H1 (cell line): ENCODE measurements at regions not wholly inside any gene's neighbourhood (a gene's known extent, or its start where the extent isn't known, plus 50 kb on each side); places are given as distances from the start of the nearest gene placed in this dataset.

Source experiments
- CTCF ChIA-PET: fragments of 300-600 bp; sonication (Branson Sonifier 250); formaldehyde crosslinking; loops from one replicate; lab custom pipeline; 2021; ENCODE audit not compliant: partially characterized antibody; lab: Charles Lee
- POLR2A ChIA-PET: fragments of 300-600 bp; sonication (Branson Sonifier 250); formaldehyde crosslinking; loops from one replicate; lab custom pipeline; 2021; ENCODE audit warnings: inconsistent platforms; ENCODE audit not compliant: partially characterized antibody; lab: Charles Lee
- DNase-seq, 2 experiments: peaks; one replicate each; pipeline versions ENCODE4 v3.0.0 to v3.0.0-alpha.2; 2010 to 2022; ENCODE audit warnings: low spot score in 2 of 2, low read depth in 1 of 2, mixed read lengths in 1 of 2
- FAIRE-seq: peaks from 2 replicates; lab custom pipeline; 2011; peaks lifted over from hg19 to GRCh38; lab: Jason Lieb, UNC
- H2AFZ ChIP-seq: 2 replicates; pipeline ENCODE4 v1.8.1; 2012; ENCODE audit warnings: low read length, inconsistent platforms
- H2AK5ac ChIP-seq: 2 replicates; pipeline ENCODE4 v1.6.1; 2013; ENCODE audit warnings: low read depth, low read length
- H2BK120ac ChIP-seq: replicated peaks from 2 replicates; pipeline ENCODE3; 2013; ENCODE audit warnings: low read depth, low read length, inconsistent platforms
- H2BK12ac ChIP-seq: 2 replicates; pipeline ENCODE4 v1.6.1; 2013; ENCODE audit warnings: low read depth, low read length
- H2BK15ac ChIP-seq: 2 replicates; pipeline ENCODE4 v1.6.1; 2013; ENCODE audit warnings: low read length
- H2BK20ac ChIP-seq: 2 replicates; pipeline ENCODE4 v1.6.1; 2013; ENCODE audit warnings: low read length
- H2BK5ac ChIP-seq: 2 replicates; pipeline ENCODE4 v1.6.1; 2013; ENCODE audit warnings: low read depth, low read length
- H3K14ac ChIP-seq: 2 replicates; pipeline ENCODE4 v1.6.1; 2013; ENCODE audit warnings: inconsistent platforms; ENCODE audit not compliant: insufficient read length
- H3K18ac ChIP-seq: 2 replicates; pipeline ENCODE4 v1.6.1; 2013; ENCODE audit warnings: low read length; ENCODE audit errors: extremely low read depth
- H3K23ac ChIP-seq: 2 replicates; pipeline ENCODE4 v1.6.1; 2013; ENCODE audit warnings: inconsistent platforms; ENCODE audit not compliant: insufficient read length
- H3K23me2 ChIP-seq: 2 replicates; pipeline ENCODE4 v1.6.1; 2013; ENCODE audit warnings: low read depth, low read length
- H3K27ac ChIP-seq: 2 replicates; pipeline ENCODE4 v1.6.1; 2011; ENCODE audit warnings: low read depth, low read length, inconsistent platforms
- H3K27me3 ChIP-seq, 4 experiments: replicated peaks in 1 of 4; 1 replicate in 1 of 4; 2 replicates in 3 of 4; pipeline versions ENCODE4 v1.6.1 to v1.8.1; 2011 to 2013; ENCODE audit warnings: low read length in 3 of 4, mild to moderate bottlenecking in 3 of 4, inconsistent platforms in 2 of 4, mixed read lengths in 2 of 4, moderate library complexity in 1 of 4; ENCODE audit not compliant: control insufficient read depth in 3 of 4, insufficient read depth in 3 of 4; ENCODE audit errors: extremely low read depth in 1 of 4
- H3K36me3 ChIP-seq, 4 experiments: 2 replicates each; pipeline versions ENCODE4 v1.6.1 to v1.8.1; 2011 to 2013; ENCODE audit warnings: mild to moderate bottlenecking in 4 of 4, low read length in 3 of 4, moderate library complexity in 2 of 4, control low read depth in 1 of 4, inconsistent platforms in 1 of 4; ENCODE audit not compliant: insufficient read depth in 4 of 4, control insufficient read depth in 2 of 4
- H3K4ac ChIP-seq: replicated peaks from 2 replicates; pipeline ENCODE3; 2013; ENCODE audit warnings: low read length, low read depth, mixed read lengths, inconsistent platforms; ENCODE audit not compliant: insufficient read length
- H3K4me1 ChIP-seq, 4 experiments: replicated peaks in 1 of 4; 1 replicate in 1 of 4; 2 replicates in 3 of 4; pipeline versions ENCODE4 v1.6.1 to v1.8.1; 2011 to 2013; ENCODE audit warnings: low read length in 3 of 4, inconsistent platforms in 2 of 4, mixed read lengths in 1 of 4; ENCODE audit not compliant: insufficient read depth in 4 of 4, control insufficient read depth in 3 of 4
- H3K4me2 ChIP-seq, 2 experiments: 2 replicates each; pipeline versions ENCODE4 v1.6.1 to v1.8.1; 2011 to 2013; ENCODE audit warnings: low read depth in 2 of 2, low read length in 2 of 2, control low read depth in 1 of 2, inconsistent platforms in 1 of 2, mild to moderate bottlenecking in 1 of 2; ENCODE audit not compliant: insufficient read depth in 1 of 2
- H3K4me3 ChIP-seq, 4 experiments: fragments of 200-600, 300-600 bp in 1 of 4; sonication (generic), shearing (Covaris generic), sonication (Bioruptor Twin) in 1 of 4; 2 replicates each; pipeline versions ENCODE4 v1.5.1 to v1.8.1; 2011 to 2016; ENCODE audit warnings: low read length in 4 of 4, low read depth in 3 of 4, control low read depth in 2 of 4, inconsistent platforms in 2 of 4, mild to moderate bottlenecking in 2 of 4, mixed read lengths in 1 of 4, moderate library complexity in 1 of 4; ENCODE audit not compliant: insufficient read depth in 2 of 4; ENCODE audit errors: extremely low read depth in 1 of 4
- H3K56ac ChIP-seq: replicated peaks from 2 replicates; pipeline ENCODE3; 2013; ENCODE audit warnings: low read depth, mild to moderate bottlenecking, mixed read lengths, low read length, inconsistent platforms; ENCODE audit not compliant: insufficient read length
- H3K79me1 ChIP-seq: 2 replicates; pipeline ENCODE4 v1.6.1; 2013; ENCODE audit warnings: low read depth, low read length, control low read depth
- H3K79me2 ChIP-seq, 2 experiments: 2 replicates each; pipeline versions ENCODE4 v1.6.1 to v1.8.1; 2012 to 2013; ENCODE audit warnings: low read length in 2 of 2, mild to moderate bottlenecking in 2 of 2, inconsistent platforms in 1 of 2; ENCODE audit not compliant: insufficient read depth in 2 of 2, control insufficient read depth in 1 of 2
- H3K9ac ChIP-seq, 4 experiments: replicated peaks in 1 of 4; 1 replicate in 1 of 4; 2 replicates in 3 of 4; pipeline versions ENCODE4 v1.6.1 to v1.8.1; 2011 to 2013; ENCODE audit warnings: low read depth in 3 of 4, low read length in 3 of 4, control low read depth in 2 of 4, mild to moderate bottlenecking in 2 of 4, moderate library complexity in 2 of 4, inconsistent platforms in 1 of 4; ENCODE audit errors: extremely low read depth in 1 of 4
- H3K9me3 ChIP-seq, 2 experiments: 2 replicates each; pipeline versions ENCODE4 v1.6.1 to v1.8.1; 2012 to 2013; ENCODE audit warnings: mild to moderate bottlenecking in 2 of 2, moderate library complexity in 2 of 2, control low read depth in 1 of 2, inconsistent platforms in 1 of 2, low read depth in 1 of 2, low read length in 1 of 2, mixed read lengths in 1 of 2; ENCODE audit not compliant: insufficient read depth in 2 of 2
- H4K20me1 ChIP-seq, 2 experiments: replicated peaks in 1 of 2; 2 replicates each; pipeline versions ENCODE3 to v1.8.1; 2011 to 2013; ENCODE audit warnings: inconsistent platforms in 2 of 2, low read length in 2 of 2, mild to moderate bottlenecking in 1 of 2; ENCODE audit not compliant: insufficient read depth in 2 of 2, control insufficient read depth in 1 of 2
- H4K5ac ChIP-seq: 2 replicates; pipeline ENCODE4 v1.6.1; 2013; ENCODE audit warnings: low read length, low read depth, mixed read lengths, inconsistent platforms; ENCODE audit not compliant: insufficient read length
- H4K8ac ChIP-seq: 2 replicates; pipeline ENCODE4 v1.8.0; 2013; ENCODE audit warnings: mild to moderate bottlenecking, moderate library complexity, low read length, inconsistent platforms; ENCODE audit not compliant: insufficient read depth; ENCODE audit errors: extremely low read depth
- H4K91ac ChIP-seq: replicated peaks from 2 replicates; pipeline ENCODE3; 2013; ENCODE audit warnings: low read length, mixed read lengths, inconsistent platforms; ENCODE audit not compliant: insufficient read length
- BRCA1 ChIP-seq: IDR thresholded peaks from 2 replicates; pipeline ENCODE4 v1.6.1; 2012; ENCODE audit warnings: low read depth, low read length, improper control_type of control experiment
- CBX5 ChIP-seq: fragments of 300-800, 300-1000 bp; sonication (generic); IDR thresholded peaks from 2 replicates; pipeline ENCODE4 v1.7.1; 2016; ENCODE audit warnings: antibody characterized with exemption, low read length, low read depth
- EGR1 ChIP-seq: IDR thresholded peaks from 2 replicates; pipeline ENCODE4 v1.6.1; 2011; ENCODE audit warnings: low read depth, low read length, borderline replicate concordance
- HDAC6 ChIP-seq: IDR thresholded peaks from one replicate; pipeline ENCODE4 v1.7.1; 2012; ENCODE audit warnings: low read depth, mild to moderate bottlenecking, inconsistent platforms, low read length, moderate library complexity
- NRF1 ChIP-seq: IDR thresholded peaks from 2 replicates; pipeline ENCODE4 v1.6.1; 2011; ENCODE audit warnings: mild to moderate bottlenecking, low read depth, low read length, improper control_type of control experiment
- SIRT6 ChIP-seq: IDR thresholded peaks from one replicate; pipeline ENCODE4 v1.7.1; 2012; ENCODE audit warnings: low read length, inconsistent platforms
- TBP ChIP-seq: IDR thresholded peaks from 2 replicates; pipeline ENCODE4 v1.6.1; 2011; ENCODE audit warnings: low read depth, low read length, improper control_type of control experiment
- YY1 ChIP-seq: IDR thresholded peaks from 2 replicates; pipeline ENCODE4 v1.6.1; 2011; ENCODE audit warnings: low read depth, mild to moderate bottlenecking, low read length
- WGBS, 2 experiments: shearing (Covaris generic) in 1 of 2; methylation state at CpG; one replicate each; pipeline versions ENCODE4 v1.1.6 to v1.1.7; 2013 to 2015; ENCODE audit warnings: low lambda C conversion rate in 2 of 2, mixed read lengths in 2 of 2, inconsistent platforms in 1 of 2, low coverage in 1 of 2, missing lambda C conversion rate in 1 of 2; ENCODE audit not compliant: insufficient replicate concordance in 2 of 2, insufficient coverage in 1 of 2, insufficient read length in 1 of 2; ENCODE audit errors: extremely low coverage in 1 of 2, missing lambda C conversion rate in 1 of 2; 5-methylcytosine and 5-hydroxymethylcytosine counted together
- TF ChIP-seq, protein P1 (sequence below): IDR thresholded peaks from 2 replicates; pipeline ENCODE4 v1.6.1; 2012; ENCODE audit warnings: inconsistent platforms

GRCh38 chr5:93322974-93323860, 257.8 kb downstream of the NR2F1-AS1 start:
- H4K91ac ChIP-seq: no peak overlapping the region
- H2BK15ac ChIP-seq: no peak overlapping the region
- H3K27ac ChIP-seq: no peak overlapping the region
- no peak for TF ChIP-seq CBX5
- no peak for TF ChIP-seq BRCA1
- TF ChIP-seq EGR1: no peak
- TF ChIP-seq, protein P1, sequence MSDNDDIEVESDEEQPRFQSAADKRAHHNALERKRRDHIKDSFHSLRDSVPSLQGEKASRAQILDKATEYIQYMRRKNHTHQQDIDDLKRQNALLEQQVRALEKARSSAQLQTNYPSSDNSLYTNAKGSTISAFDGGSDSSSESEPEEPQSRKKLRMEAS: no peak
- peak; percentile 50; the same call in 1 of the 2 replicates for TF ChIP-seq YY1
- TF ChIP-seq HDAC6: no peak
- no peak for TF ChIP-seq TBP
- no peak for TF ChIP-seq SIRT6
- TF ChIP-seq NRF1: no peak
- ChIA-PET CTCF (no interaction called here), POLR2A (no interaction called here)
- H2BK120ac ChIP-seq: no peak overlapping the region
- no peak overlapping the region for H3K4me3 ChIP-seq
- no peak for FAIRE-seq
- H4K5ac ChIP-seq: no peak overlapping the region
- no peak overlapping the region for H2BK12ac ChIP-seq
- H3K79me2 ChIP-seq: no peaks in the 10 kb centered on the region
- no peak overlapping the region for H4K8ac ChIP-seq
- H3K9me3 ChIP-seq: no peaks in the 10 kb centered on the region
- H3K4me1 ChIP-seq: no peaks in the 10 kb centered on the region
- no peak overlapping the region for H3K14ac ChIP-seq
- H3K56ac ChIP-seq: no peak overlapping the region
- no peak overlapping the region for H3K4ac ChIP-seq
- H3K18ac ChIP-seq: no peak overlapping the region
- no peak overlapping the region for H3K4me2 ChIP-seq
- H2BK20ac ChIP-seq: no peak overlapping the region
- no peak overlapping the region; the same call in 1 of the 2 replicates for H2AFZ ChIP-seq
- no peaks in the 10 kb centered on the region for H3K23me2 ChIP-seq
- WGBS, 2 experiments: 90% methylated on average over 8 of the region's 8 CpGs; no CpG with 5 or more reads in 1 of the 2 experiments
- H4K20me1 ChIP-seq: no peaks in the 10 kb centered on the region
- no peaks in the 10 kb centered on the region for H3K36me3 ChIP-seq
- H2AK5ac ChIP-seq: no peak overlapping the region
- H3K9ac ChIP-seq: no peak overlapping the region
- DNase-seq: no peak
- no peak overlapping the region for H2BK5ac ChIP-seq
- no peak overlapping the region for H3K23ac ChIP-seq
- H3K27me3 ChIP-seq: peaks cover 0 to 1% (median 0%) of the 10 kb centered on the region in 4 experiments; a peak in 1 of 7 replicates
- no peaks in the 10 kb centered on the region for H3K79me1 ChIP-seq
